GM19324 (cell line): ENCODE measurements at regions not wholly inside any gene's neighbourhood (a gene's known extent, or its start where the extent isn't known, plus 50 kb on each side); places are given as distances from the start of the nearest gene placed in this dataset.
"Not testable (repeated sequence)": the region's sequence is repeated elsewhere in the genome, so short reads cannot be mapped to it uniquely, and the experiment has no call there.

Source experiments
- ATAC-seq: cut with Tn5 transposase; IDR thresholded peaks from one replicate; pipeline ENCODE4 v1.9.1; 2021; ENCODE audit warnings: mild to moderate bottlenecking, moderate library complexity; ENCODE audit not compliant: unreplicated experiment, low FRiP score

DNA sequence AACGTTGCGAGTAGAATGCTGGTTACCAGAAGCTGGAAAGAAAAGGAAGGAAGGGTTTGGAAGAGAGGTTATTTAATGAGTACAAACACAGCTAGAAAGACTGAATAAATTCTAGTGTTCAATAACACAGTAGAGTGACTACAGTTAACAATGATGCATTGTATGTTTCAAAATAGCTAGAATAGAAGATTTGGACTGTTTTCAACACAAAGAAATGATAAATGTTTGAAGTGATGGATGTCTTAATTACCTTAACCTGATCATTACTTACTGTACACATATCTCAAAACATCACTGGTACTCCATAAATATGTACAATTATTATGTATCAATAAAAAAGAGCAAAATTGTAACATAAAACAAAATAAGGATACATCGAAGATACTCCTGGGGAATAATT, 1221.8 kb upstream of the SEL1L start:
- no peak for ATAC-seq

DNA sequence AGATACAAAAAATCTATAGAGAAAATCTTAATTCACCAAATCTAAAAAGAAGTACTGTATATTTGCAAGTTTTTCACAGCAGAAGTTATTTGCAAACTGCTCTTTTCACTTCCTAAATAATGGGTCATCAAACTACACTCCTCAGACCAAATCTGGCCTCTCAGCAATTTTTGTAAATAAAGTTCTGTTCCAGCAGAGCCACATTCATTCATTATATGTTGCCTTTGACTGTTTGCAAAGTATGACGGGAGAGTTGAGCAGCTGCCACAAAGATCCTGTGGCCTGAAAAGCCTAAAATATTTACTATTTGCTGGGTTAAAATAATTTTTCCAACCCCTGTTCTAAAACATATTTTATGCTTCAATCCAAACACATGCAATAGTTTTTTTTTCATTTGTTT, 1222.3 kb upstream of the SEL1L start:
- ATAC-seq = no peak

DNA sequence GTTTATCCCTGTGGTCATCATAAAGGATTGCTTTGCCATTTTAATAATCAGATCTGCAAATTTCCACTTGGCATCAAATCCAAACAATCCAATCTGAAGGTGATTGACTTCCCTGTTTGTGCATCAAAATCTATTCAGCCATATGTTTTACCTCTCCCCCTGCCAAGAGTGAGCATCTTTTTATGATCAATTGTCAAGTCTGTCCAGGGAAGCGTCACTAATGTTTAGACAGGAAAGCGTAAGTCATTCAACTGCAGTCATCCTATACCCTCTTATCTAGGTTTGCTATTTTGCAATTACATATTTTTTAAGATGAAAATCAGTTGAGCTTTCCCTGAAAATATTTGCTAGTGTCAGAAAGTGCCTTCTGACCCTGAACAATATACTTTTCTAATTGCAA, 1224.1 kb upstream of the SEL1L start:
- no peak for ATAC-seq

DNA sequence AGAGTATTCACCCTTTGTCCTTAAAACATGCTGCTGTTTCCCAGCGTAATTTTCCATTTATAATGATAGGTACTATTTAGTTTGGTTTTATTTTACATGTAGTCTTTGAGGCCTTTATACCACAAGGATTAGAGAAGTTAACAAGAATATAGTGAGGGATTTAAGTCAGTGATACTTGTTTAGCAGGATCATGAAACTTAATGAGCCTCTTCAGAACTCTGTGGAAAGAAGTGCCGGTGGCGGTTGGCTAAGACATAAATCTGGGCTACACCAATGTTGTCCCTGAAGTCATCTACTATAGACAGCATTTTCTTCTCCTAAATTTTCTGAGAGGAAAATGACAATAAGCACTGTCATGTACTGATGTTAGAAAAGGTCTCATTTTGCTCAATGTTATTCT, 1226.0 kb upstream of the SEL1L start:
- no peak for ATAC-seq

DNA sequence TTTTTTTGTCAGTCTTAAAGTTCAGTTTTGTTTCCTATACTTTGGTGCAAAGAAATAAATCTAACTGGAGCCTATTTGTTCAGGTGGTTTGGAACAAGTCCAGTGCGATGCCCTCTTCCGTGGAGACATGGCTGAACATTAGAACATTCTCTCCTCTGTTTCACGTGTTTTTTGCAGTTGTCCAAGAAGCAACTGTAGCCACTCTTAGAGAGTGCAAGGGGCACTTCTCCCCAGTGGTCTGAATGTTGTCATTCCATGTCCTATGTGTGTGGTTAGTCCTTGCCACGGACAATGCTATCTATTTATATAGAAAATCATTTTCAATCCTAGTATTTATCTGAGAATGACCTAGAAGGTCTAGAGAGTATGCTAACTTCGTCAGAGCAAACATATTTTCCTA, 1232.5 kb upstream of the SEL1L start:
- no peak for ATAC-seq

DNA sequence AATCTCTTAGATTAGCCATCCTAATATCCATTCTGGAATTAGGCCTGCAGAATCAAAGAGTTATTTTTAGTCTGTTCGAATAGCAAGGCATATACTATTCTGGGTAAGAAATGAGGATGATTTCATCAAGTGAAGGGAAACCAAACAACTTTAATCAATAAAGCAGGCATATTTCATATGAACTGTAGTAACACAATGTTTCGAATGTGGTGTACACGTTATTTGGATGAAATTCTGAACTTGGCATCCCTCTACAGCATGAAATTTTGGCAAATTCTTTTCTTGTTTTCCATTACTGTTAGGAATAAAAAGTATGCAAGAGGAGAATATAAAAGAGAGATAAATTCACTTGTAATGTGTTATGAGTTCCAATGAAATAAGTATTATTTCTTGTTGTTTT, 1233.3 kb upstream of the SEL1L start:
- ATAC-seq = no peak

DNA sequence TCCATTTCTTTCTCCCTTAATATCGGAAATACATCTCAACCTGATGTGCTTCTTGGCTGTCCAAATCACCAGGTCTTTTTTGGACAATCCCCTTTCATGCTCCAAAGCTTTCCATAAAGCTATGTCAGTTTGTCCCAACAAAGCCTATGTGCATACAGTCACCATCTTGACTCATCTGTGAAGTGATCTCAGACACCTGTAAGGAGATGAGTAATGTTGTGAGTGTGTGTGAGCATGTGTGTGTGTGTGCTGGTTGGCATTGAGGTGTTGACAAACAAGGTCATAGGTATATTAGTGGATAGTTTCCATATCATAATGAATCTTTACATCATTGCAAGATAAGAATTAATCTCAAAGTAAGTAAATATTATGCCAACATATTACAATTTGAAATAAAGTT, 1243.3 kb upstream of the SEL1L start:
- no peak for ATAC-seq

DNA sequence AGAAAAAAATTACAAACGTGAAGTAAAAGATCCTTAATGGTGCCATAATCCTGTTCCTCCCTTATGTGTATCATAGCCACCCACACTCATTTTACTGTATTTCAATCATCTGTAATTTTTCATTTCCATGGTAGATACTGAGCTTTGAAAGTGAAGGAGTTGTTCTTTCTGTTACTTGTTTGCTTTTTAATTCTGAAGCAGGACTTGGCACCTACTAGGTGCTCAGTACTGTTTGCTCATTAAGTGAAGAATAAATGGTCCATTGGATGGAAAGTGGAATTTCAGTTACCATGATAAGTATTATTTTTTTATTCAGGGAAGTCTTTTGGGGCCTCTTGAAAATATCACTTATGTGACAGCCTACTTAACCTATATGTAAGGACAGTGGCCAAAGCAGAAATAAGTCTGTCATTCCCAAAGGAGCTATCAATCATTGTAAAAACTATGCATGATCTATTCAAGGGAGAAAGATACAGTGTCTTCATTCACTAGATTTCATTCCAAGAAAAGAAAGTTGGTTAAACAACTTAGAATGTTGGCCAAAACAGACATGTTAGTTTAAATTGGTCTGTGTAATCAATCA, 1244.4 kb upstream of the SEL1L start:
- no peak for ATAC-seq

DNA sequence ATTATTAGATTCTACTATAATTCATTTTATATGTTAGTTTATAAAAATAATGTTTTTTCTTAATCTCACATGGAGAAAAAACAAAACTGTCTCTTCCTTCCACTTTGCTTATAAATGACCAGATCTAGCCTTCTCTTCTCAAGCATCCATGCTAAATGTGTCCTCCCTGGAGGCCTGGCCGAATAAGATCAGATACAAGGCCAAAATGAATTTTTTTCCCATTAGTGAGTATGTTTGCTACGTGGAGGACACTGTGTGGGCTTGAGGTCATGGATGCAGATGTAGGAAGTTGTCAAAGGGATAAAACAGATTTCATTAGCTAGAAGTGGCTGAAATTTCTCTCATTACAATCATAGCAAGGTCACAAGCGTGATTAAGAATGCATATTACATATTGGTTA, 1244.9 kb upstream of the SEL1L start:
- no peak for ATAC-seq

DNA sequence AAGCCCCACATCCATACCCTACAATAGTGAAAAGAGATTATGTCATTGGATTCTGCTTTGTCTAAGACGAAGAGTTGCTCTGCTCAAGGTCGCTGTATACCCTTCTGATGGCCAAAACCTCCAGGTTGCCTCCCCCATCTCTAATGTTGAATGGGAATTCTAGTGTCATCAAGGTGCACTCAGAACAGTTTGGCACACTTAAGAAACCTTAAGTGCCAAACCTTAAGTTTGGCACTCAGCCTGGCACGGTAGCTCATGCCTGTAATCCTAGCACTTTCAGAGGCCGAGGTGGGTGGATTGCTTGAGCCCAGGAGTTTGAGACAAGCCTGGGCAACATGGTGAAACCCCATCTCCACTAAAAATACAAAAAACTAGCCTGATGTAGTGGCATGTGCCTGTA, 1245.6 kb upstream of the SEL1L start:
- ATAC-seq = no peak

DNA sequence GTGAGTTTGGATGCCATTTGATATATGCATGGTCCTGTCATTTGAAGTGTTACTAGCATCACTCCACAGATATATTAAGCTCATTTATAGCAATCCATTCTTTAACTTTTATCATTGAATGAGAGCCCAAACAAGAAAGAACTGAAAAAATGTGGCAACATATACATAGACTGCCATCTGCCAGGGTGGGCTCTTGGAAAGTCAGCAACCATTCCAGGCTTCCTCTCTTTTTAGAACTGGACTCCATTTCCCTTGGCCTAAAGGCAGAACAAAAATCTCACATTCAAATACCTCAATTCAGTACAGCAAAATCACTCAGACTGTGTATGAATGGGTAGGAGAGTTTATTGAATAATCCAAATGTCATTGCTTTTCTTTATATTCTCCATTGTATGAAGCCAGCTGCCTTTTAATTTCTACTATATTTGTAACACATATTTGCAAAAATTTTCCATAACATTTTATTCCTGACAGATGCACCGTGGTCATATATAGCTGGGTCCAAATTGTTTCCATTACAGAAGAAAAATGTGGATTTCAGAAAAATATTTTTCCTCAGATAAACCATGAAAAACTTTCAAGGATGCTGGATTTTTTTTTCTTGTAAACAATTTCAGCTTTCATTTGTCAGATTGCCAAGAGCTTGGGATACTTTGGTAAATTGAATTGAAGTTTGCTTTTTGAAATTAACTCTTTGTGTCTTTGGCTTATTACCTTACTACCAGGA, 1252.3 kb upstream of the SEL1L start:
- no peak for ATAC-seq

DNA sequence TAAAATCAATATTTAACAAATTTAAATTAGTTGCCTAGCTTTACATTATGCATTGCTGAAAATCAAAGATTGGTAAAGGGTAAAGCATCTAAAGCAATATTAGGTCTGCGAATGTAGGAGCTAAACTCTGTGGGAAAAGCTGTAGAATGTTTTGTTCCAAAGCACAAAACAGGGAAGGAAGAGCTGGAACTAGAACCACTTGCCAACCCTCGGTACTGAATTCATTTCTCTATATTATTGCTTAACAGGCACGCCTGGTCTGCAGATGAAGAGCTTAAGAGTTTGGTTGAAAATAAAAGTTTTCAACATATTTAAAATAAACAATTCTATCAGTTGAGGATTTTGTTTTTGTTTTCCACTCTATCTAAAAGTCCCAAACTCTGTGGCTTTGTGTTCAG, 1252.8 kb upstream of the SEL1L start:
- ATAC-seq = no peak

DNA sequence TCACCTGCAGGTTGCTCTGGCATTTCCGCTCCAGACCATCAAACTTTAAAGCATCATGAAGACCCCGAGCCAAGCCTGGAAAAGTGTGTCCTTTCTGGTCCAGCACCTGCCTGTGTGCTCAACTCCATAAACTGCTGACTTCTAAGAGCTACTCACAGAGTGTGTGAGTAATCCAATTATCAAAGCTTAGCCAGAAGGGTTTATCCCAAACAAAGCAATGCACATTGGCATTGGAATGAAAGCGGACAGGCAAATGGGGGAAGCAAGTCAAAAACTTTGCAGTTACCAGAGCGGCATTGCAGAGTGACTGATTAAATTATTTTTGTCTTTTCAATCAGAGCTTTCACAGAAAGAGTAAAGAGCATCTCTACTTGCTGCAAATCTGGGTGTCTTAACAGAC, 1262.4 kb upstream of the SEL1L start:
- no peak for ATAC-seq

DNA sequence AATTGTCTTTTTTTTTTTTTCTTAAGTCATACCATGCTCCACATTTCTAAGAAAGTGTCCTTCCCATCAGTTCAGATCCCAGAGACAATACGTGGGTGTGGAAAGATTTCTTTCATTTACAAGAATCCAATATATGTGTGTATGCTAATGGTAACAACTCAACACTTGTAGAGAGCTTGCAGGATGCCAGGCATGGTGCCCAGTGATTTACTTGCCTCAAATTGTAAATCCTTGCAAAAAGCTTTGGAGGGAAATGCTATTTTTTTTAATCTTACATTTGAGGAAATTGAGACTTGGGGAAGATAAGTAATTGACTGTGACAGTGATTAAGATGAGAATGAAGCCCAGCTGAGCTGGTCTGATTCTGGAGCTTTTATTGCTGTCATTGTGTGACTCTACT, 1264.6 kb upstream of the SEL1L start:
- no peak for ATAC-seq

DNA sequence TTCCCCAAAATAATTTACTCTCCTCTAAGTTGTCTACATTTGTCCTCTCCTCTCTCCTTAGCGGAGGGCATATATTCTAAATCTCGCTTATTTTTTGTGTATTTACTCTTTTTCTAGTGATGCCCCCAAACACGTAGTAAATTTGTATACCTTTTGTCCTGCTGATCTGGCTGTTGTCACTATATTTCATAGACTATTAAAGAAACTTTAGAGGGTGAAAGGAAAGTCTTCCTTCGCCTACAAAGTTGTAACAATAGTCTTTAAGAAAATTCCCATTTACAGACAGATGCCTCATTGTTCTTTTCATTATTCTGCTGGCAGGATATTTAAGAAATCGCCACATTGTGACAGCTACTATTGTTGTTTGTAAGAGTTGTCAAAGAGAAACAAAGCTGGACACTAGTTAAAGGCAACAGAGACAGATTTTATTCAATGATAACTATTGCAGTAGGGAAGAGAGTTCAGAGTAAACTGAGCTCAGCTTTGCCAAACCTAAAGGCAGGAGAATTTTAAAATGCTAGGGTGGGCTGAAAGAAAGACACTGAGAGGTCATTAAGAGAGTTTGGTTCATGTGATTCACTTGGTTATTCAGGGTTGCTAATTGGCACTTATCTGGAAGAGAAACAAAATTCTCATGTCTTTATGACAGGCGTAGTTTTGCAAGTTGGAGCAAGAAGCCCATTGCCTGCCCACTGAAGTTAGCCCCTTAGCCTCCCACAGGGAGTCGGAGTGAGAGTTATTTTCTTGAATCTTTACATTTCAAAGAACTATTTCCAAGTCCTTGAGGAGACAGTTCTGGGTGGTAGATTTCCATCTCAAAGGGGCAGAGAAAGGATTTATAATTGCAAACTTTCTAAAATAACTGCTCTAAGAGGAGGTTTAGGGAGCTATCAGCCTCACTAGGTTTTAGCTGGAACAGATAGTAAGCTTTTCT, 1272.5 kb upstream of the SEL1L start:
- ATAC-seq = no peak

DNA sequence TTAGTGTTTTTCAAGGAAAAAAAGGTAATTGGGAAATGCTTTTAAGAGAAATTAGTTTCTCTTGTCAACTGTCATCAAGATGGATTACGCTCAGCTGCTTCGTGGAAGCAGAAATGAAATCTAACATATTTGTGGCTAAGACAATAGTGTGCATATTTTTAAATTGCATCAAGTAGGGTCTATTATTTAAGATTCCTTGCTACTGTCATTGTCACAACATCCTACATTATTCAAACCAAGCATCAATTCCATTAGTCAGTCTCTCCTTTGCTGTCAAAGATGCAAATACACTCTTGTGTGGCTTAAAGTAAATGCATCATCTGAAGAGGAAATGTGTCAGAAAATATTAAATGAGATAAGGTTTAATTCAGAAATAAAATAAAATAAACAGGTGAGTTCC, 1277.6 kb upstream of the SEL1L start:
- no peak for ATAC-seq

DNA sequence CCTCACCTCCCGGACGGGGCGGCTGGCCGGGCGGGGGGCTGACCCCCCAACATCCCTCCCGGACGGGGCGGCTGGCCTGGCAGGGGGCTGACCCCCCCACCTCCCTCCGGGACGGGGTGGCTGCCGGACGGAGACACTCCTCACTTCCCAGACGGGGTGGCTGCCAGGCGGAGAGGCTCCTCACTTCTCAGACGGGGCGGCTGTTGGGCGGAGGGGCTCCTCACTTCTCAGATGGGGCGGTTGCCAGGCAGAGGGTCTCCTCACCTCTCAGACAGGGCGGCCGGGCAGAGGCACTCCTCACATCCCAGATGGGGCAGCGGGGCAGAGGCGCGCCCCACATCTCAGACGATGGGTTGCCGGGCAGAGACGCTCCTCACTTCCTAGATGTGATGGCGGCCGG, 1280.7 kb upstream of the SEL1L start:
- not testable (repeated sequence) for ATAC-seq

DNA sequence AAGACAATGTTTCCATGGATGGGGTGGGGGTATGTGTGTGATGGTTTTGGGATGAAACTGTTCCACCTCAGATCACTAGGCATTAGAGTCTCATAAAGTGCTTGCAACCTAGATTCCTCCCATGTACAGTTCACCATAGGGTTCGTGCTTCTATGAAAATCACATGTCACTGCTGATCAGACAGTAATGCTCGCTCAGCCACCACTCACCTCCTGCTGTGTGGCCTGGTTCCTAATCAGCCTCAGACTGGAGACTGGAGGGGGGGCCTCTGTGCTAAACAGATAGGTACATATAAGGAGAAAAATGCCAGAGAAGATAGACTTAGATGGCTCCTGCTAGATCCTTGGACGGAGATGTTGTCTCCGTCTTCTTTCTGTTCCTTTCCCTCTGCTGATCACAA, 1296.9 kb upstream of the SEL1L start:
- ATAC-seq = no peak

DNA sequence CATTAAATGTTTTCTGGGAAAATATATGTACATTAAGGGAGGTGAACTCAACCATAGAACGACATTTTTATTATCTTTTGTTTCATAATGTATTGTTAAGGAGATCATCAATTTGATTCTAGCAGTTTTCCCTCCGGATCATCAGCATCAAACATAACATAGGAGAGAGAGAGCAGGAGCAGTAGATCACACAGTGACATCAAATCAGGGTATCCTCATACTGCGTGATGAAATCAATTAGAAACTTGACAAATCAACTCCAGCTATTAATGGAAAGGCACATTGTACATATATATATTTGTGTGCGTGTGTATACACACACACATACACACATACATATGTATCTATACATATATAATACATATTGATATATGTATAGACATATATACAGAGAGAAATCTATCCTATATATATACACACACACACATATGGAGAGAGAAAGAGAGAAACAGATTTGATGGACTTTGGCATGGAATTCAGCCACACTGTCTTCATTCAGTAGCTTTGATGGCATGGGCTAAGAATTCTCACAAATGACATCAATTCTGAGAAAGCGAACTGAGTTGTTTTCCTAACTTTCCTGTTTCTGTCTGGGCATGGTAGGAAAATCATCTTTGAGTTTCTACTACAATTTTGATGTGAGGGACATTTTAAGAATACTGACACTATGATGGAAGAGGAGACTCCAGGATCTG, 1302.8 kb upstream of the SEL1L start:
- no peak for ATAC-seq

DNA sequence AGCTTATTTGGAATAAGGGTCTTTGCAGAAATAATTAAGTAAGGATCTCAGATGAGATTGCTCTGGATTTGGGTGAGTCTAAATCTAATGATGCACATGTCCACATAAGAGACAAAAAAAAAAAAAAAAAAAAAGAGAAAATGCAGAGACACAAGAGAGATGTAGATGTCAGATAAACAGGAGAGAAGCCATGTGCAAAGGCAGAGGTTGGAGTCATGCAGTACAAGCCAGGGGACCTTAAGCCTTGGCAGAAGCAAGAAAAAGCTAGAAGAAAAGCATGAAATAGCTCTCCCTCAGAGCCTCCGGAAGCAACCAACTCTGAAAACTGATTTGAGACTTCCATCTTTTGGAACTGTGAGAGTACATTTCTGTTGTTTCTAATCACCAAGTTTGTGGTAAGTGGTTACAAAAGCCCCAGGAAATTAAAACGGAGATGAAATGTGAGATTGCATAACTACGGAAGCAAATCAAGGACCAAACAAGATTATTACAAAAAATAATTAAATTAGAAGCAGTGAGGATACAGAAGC, 1304.0 kb upstream of the SEL1L start:
- ATAC-seq = no peak

DNA sequence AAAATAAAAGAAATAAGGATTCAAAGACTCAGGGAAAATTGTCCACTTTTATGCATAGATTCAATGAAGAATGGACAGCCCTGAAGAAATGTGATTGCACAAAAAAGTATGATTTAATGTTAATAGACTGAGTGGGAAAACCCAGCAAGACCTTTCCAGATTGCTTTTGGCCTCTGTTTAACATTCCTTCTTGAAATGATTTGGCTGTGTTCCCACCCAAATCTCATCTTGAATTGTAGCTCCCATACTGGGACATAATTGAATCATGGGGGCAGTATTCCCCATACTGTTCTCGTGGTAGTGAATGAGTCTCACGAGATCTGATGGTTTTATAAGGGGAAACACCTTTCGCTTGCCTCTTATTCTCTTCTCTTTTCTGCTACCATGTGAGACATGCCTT, 1316.9 kb upstream of the SEL1L start:
- no peak for ATAC-seq
